Cardiac septum (tissue), 1 donor: ENCODE measurements at regions not wholly inside any gene's neighbourhood (a gene's known extent, or its start where the extent isn't known, plus 50 kb on each side); places are given as distances from the start of the nearest gene placed in this dataset.

Experiments used
- DNase-seq: peaks from one replicate; pipeline ENCODE4 v3.0.0-alpha.2; 2020; ENCODE audit warnings: low spot score
- intact Hi-C: fragments of 100-400 bp; cut with DNase I; formaldehyde crosslinking; loops from one replicate; pipeline ENCODE4 v1.14.0; 2022
- donor health status: DM: no; HTN: no; CAD: no.

DNA sequence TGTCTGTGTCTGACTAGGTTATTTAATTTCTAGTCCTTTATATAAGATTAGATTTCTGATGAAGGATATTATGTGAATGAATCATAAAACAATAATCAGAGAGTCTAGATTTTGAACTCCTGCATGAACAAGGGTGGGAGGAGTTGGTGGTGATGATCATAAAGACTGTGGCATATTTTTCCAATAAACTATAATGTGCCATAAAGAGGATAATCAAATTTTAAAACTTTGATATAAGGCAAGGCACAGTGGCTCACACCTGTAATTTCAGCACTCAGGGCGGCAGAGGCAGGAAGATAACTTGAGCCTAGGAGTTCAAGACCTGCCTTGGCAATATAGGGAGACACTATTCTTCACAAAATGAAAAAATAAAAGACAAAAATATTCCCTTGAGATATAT, 473.3 kb downstream of the GABRG1 start:
- intact Hi-C loops = no loop called here
- DNase-seq = no peak

DNA sequence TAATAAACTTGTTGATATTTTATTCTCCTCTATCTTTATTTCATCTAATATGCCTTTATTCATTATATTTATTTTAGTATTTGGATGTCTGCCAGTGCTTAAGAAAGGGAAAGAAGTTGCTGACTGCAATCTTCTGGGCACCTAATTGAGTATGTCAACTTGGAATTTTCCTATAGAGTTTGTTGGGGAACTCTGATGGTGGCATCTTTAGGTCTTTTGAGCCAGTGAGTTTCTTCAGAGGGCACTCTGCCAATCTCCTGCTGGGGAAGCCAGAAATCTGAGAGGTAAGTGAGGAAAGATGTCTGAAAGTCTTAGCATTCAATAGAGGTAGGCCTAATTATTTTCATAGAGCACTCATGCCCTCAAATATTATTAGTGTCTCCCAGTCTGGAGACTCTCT, 475.0 kb downstream of the GABRG1 start:
- intact Hi-C loops = no loop called here
- no peak for DNase-seq

DNA sequence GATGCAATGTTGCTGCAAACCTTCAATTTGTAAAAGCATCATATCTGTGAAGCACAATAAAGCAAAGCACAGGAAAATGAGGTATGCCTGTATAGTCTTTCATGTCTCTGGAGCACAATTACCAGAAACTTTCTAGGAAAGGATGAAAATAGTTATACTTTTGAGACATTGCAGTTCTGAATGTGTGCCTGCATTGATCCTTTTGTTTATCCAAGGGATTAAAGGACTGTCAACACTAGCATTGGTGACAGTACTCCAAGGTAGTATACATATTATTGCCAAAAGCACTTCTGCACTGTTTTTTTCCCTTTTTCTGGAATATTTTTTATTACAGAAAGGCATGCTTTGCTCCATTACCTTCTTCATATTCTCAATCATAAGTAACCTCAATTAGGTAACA, 476.0 kb downstream of the GABRG1 start:
- intact Hi-C loops = no loop called here
- no peak for DNase-seq

DNA sequence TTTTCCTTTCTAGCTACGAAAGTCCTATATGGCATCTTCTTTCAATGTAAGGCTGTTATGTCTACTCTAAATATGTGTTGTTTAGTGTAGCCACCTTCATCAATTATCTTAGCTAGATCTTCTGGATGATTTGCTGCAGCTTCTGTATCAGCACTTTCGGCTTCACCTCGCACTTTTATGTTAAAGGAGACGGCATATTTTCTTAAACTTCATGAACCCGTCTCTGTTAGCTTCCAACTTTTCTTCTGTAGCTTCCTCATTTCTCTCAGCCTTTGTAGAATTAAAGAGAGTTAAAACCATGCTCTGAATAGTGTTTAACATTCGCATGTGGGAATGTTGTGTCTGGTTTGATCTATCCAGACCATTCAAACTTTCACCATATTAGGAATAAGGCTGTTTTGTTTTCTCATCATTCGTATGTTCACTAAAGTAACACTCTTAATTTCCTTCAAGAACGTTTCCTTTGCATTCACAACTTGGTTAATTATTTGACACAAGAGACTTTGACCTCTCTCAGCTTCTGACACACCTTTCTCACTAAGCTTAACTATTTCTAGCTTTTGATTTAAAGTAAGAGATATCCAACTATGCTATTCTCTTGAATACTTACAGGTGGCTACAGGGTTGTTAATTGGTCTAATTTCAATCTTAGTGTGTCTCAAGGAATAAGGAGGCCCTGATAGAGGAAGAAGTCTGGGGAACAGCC, 476.8 kb downstream of the GABRG1 start:
- intact Hi-C loops = no loop called here
- no peak for DNase-seq

DNA sequence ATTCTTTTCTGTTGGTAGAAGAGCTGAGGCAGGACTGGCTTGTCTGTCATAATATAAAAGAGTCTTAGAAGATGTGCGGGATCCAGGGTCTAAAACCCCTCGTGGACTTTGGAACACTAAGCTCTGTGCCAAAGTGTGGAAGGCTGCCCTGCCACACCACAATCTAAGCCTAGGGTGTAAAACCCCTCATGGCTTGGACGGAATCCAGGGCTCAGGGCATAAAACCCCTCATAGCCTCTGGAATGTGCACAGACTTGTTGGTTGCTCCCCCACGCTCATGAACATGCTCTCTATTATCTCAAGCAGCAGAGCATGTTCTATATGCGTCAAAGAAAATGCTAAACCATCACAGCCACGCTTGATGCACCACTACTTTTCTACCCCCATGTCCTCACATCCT, 483.6 kb downstream of the GABRG1 start:
- intact Hi-C loops = no loop called here
- no peak for DNase-seq

DNA sequence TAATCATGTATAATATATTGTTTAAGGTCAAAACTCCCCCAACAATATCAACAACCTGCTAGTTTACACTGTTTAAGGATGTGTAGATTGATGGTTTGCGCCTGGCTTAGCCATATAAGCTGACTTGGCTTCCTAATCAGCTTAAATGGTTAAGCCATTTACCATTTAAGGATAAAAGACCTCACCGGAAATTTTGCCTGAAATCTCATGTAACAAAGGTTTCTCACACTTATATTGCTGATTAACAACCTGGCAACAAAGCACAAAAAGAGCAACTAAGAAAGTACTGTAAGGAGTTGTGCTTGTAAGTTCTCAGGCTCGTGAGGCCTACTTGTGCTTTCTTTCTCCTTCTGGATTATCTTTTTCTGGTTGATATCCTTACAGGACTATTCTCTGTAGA, 485.2 kb downstream of the GABRG1 start:
- DNase-seq = no peak
- intact Hi-C loops = no loop called here

DNA sequence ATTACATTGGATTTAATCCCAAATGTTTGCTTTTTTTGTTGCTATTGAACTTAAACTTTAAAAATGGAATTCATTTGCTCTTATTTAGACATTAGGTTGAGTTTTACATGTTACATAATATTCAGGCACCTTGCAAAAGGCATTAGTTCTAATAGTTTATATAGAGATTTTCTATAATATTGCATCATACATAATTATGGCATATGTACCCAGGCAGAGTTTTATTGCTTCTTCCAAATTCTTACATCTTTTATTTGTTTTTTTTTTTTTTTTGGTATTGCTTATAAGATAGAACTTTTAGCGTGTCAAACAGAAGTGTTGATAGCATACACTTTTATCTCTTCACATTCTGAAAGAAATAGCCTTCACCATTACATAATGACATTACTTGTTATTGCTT, 487.7 kb downstream of the GABRG1 start:
- intact Hi-C loops = no loop called here
- DNase-seq = no peak

DNA sequence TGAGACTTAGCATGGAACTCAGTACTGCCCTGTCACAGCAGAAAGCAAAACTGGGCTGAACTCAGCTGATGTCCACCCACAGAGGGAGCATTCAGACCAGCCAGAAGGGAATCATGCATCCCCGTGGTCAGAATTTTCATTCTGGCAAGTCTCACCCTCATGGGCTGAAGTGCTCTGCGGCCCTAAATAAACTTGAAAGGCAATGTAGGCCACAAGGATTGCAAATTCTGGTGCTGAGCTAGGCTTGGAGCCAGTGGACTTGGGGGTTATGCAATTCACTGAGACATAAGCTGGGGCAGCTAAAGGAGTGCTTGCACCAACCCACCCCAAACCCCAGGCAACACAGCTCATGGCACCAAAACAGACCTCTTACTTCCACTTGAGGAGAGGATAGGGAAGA, 494.1 kb downstream of the GABRG1 start:
- DNase-seq = no peak
- intact Hi-C loops = no loop called here

DNA sequence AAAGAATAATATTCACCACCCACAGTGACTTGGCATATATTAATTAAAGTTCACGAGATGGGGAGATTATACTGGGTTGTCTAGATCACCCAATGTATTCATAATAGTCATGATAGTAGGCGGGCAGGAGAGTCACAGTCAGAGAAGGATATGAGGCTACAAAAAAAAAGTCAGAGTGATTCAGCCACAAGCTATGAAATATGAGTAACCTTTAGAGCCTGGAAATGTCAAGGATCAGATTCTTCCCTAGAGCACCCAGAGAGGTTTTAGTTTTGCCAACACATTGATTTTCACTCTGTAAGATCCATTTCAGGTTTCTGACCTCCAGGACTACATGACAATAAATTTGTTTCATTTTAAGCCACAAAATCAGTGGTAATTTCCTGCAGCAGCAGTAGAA, 501.9 kb downstream of the GABRG1 start:
- no peak for DNase-seq
- intact Hi-C loops = no loop called here

DNA sequence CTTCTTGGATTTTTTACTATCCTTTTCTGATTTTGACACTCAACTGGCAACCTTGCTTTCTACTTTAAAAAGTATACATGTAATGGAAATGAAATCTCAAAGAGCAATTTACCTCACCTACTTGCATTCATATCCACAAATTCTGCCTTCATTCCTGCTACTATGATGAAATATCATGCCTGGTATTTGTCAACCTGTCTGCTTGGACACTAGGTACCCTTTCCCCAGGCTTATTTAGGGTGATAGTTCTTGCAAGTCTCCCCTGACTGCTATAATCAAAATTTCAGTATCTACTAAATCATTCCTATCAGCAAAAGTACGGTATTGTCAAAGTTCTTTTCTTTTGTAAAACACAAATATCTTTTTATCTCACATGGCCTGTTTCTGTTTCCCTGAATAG, 503.0 kb downstream of the GABRG1 start:
- DNase-seq = no peak
- intact Hi-C loops = no loop called here

DNA sequence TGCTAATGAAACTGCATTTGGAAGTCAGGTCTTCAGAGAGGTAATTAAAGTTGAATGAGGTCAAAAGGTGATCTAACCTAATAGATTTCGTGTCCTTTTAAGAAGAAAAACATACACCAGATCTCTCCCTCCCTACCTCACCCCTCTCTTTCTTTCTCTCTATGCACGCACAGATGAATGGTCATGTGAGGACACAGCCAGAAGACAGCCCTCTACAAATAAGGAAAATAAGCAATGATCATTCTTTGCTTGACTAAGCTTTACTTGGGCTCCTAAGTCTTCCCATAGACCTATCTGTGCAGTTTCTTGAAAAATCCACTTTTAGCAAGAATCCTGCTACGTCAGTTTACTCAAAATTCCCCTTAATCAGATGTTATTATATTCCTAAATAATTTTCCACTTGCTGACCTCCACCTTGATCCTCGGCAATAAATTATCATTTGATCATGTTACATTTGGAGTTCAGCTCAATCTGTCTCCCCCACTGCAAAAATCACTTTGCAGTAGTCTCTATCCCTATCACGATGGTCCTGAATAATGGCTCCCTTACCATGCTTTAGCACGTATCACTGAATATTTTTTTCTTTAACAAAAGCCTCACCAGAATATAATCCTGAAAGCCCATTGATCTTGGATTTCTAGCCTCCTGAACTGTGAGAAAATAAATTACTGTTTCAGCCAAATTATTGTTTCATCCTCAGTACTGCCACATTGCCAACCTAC, 527.3 kb downstream of the GABRG1 start:
- no peak for DNase-seq
- intact Hi-C loops = no loop called here

DNA sequence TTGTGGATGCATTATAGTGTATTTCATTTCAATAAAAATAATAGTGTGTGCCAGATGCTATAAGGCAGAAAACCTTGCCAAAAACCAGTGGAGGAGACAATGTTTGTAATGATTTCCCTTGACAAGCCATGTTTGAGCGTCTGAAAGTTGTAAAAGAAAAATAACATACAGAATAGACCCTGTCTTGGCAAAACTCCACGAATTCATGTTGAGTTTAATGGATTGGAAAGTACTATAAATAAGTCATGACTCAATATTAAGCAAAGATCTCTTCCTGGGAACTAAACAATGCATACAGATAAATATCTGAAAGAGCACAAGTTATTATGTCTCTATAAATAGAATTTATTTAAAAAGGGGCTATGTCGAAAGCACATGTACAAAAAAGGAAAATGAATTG, 543.5 kb downstream of the GABRG1 start:
- no peak for DNase-seq
- intact Hi-C loops = no loop called here

DNA sequence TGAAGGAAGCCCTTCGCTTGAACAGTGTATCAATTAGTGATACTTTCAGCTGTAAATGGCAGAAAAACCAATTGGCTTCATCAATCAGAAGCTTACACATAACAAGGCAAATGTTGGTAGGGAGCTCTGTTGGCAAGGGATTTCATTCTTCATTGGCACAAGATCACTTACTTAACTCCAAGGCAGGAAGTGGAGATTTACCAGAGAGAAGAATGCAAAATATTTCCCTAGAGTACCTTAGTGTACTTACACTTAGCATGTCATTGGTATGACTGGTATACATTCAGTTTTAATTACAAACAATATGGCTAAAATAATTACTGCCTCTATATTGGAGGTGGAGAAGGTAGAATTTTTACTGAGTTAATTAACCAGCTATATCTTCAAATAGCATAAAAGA, 545.0 kb downstream of the GABRG1 start:
- intact Hi-C loops = no loop called here
- DNase-seq = no peak

DNA sequence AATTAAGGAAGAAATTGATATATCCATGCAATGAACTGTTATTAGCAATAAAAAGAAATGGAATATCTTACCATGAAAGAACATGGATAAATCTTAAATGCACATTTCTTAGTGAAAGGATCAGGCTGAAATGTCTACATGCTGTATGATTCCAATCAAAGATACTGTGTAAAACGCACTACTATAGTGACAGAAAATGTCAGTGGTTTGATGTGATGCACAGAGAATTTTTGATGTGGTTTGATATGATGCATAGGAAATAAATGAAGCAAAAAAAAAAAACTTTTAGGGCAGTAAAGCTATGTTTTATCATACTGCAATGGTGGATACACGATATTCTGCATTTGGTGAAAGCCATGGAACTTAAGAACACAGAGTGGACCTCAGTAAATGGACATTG, 547.6 kb downstream of the GABRG1 start:
- no peak for DNase-seq
- intact Hi-C loops = no loop called here

DNA sequence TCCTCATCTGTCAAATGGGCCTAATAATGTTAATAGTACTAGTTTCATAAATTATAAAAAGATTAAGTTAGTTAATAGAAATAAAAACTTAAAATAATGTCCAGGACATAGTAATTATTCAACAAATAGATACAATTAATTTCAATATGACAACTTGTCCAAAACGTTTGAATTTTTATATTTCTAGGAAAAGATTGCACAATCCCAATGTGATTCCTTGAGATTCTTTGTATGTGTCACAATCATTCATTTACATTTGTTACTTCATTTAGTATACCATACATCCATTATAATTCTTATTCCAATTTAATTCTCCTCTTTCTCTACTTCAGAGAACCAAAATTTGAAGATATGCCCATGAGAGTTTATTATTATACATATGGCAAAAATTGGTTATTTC, 554.2 kb downstream of the GABRG1 start:
- DNase-seq = no peak
- intact Hi-C loops = no loop called here

DNA sequence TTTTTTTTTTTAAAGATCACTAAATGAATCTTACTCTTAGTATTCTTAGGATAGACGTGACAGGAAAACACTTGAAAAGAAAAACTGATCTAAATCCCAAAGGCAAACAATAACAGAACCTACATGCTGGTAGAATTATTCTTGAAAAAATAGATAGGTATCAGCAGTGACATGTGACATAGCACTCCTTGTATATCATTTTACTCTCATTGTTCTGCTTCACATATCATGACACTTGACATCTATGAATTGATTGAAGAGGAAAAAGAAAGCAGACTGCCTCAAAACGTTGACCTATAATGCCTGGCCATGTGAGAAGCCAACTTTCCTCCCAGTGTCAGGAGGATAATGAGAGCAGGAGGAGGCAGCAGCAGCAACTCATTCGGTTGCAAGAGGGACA, 555.2 kb downstream of the GABRG1 start:
- DNase-seq = no peak
- intact Hi-C loops = no loop called here

DNA sequence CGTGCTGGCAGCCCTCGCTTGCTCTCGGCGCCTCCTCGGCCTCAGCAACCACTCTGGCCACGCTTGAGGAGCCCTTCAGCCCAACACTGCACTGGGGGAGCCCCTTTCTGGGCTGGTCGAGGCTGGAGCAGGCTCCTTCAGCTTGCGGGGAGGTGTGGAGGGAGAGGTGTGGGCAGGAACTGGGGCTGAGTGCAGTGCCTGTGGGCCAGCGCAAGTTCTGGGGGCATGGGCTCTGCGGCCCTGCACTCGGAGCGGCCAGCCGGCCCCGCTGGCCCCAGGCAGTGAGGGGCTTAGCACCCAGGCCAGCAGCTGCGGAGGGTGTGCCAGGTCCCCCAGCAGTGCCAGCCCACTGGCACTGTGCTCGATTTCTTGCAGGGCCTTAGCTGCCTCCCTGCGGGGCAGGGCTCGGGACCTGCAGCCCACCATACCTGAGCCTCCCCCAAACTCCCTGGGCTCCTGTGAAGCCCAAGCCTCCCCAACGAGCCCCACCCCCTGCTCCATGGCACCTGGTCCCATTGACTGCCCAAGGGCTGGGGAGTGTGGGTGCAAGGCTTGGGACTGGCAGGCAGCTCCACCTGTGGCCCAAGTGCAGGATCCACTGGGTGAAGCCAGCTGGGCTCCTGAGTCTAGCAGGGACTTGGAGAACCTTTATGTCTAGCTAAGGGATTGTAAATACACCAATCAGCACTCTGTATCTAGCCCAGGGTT, 556.8 kb downstream of the GABRG1 start:
- DNase-seq = no peak
- intact Hi-C loops = no loop called here

DNA sequence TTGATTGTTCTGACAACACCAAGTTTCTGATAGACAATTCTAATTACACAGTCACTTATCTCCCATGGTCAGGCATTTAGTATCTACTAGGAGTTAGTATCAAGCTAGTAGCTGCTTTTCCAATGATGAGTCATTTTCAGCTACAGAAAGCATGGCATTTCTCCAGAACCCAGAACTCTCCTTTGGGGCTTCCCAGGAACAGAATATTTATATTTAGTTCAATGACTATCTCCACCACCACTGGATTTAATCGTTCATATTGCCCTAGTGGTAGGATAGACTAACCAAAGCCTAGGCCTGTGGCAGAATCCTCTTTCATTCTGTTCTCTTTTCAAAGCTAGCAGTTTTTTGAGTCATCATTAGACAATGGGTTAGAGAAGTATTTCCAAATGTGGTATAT, 569.4 kb downstream of the GABRG1 start:
- intact Hi-C loops = no loop called here
- DNase-seq = no peak

DNA sequence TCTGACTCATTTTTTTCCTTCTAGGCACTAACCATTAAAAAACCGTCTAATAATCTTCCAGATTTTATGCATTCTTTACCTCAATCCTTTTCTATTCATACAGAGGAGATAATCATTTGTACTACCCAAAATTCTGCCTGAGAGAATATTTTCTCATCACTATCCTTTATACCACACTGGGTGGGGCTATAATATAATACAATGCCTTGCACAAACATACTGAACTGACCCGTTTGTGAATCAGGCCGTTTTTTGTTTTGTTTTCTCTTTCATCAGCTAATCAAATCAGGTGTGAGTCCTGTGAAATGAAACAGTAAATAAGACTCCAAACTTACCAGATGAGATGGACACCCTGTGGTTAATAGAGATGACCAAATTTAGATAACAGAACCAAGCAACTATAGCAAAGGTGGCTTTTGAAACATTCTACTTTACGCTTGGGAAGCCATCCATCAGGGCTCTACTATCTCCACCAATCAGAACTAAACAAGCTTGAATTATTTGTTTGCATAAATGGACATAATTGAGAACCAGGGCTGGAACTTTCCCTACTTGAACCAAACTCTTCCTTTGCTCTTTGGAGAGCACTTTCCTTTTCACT, 573.0 kb downstream of the GABRG1 start:
- no peak for DNase-seq
- intact Hi-C loops = no loop called here

DNA sequence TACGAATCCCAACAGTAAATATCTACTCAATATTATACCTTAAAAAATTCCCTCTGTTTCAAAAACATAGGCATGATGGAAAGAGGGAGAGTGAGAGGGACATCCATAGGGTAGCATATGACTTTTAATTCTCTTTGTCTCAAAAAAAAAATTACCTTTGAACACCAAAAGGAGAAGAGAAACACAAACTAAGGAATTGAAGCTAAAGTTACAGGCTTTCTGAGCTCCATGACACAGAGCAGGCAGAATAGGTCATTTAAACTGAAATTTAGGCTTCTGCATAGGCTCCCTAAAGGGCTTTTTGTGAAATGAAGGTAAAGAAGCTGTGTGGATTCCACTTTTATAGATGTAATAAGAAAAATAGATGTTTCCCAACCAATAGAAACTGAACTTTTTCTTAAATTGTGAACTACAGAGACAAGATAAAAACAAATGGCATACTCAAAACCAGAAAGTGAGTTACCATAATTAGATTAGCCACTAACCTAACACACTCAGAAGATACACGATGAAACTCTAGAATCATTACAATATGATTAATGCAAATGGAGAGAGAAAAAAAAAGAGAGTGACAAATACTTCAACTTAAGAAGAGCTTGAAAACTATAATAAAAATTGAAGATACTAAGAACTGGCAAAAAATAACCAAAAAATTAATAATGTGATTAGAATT, 584.6 kb downstream of the GABRG1 start:
- no peak for DNase-seq
- intact Hi-C loops = no loop called here
